Ishikawa (cell line): ENCODE measurements at regions not wholly inside any gene's neighbourhood (a gene's known extent, or its start where the extent isn't known, plus 50 kb on each side); places are given as distances from the start of the nearest gene placed in this dataset.

Source experiments
- CEBPB ChIP-seq: IDR thresholded peaks from 2 replicates; pipeline ENCODE4 v1.6.1; 2012
- CREB1 ChIP-seq: IDR thresholded peaks from 2 replicates; pipeline ENCODE4 v1.6.1; 2012; ENCODE audit warnings: low read depth
- EGR1 ChIP-seq: IDR thresholded peaks from 2 replicates; pipeline ENCODE4 v1.6.1; 2012
- EP300 ChIP-seq: IDR thresholded peaks from 2 replicates; pipeline ENCODE4 v1.6.1; 2012; ENCODE audit warnings: borderline replicate concordance
- FOXM1 ChIP-seq: IDR thresholded peaks from 2 replicates; pipeline ENCODE4 v1.6.1; 2012; ENCODE audit warnings: low read depth, borderline replicate concordance
- NFIC ChIP-seq: IDR thresholded peaks from 2 replicates; pipeline ENCODE4 v1.6.1; 2012
- RAD21 ChIP-seq: IDR thresholded peaks from 2 replicates; pipeline ENCODE4 v1.6.1; 2012; ENCODE audit warnings: low read depth
- REST ChIP-seq: IDR thresholded peaks from 2 replicates; pipeline ENCODE4 v1.6.1; 2012; ENCODE audit warnings: low read depth, mild to moderate bottlenecking
- TAF1 ChIP-seq: IDR thresholded peaks from 2 replicates; pipeline ENCODE4 v1.6.1; 2012; ENCODE audit warnings: low read depth, mild to moderate bottlenecking
- TCF12 ChIP-seq: IDR thresholded peaks from 2 replicates; pipeline ENCODE4 v1.6.1; 2012; ENCODE audit warnings: low read depth
- TEAD4 ChIP-seq: IDR thresholded peaks from 2 replicates; pipeline ENCODE4 v1.6.1; 2012
- USF1 ChIP-seq: IDR thresholded peaks from 2 replicates; pipeline ENCODE4 v1.6.1; 2012
- YY1 ChIP-seq: IDR thresholded peaks from 2 replicates; pipeline ENCODE4 v1.6.1; 2012; ENCODE audit warnings: low read depth
- ZBTB7A ChIP-seq: IDR thresholded peaks from 2 replicates; pipeline ENCODE4 v1.6.1; 2012; ENCODE audit warnings: low read depth
- TF ChIP-seq, protein P1 (sequence below): IDR thresholded peaks from 2 replicates; pipeline ENCODE4 v1.6.1; 2012

DNA sequence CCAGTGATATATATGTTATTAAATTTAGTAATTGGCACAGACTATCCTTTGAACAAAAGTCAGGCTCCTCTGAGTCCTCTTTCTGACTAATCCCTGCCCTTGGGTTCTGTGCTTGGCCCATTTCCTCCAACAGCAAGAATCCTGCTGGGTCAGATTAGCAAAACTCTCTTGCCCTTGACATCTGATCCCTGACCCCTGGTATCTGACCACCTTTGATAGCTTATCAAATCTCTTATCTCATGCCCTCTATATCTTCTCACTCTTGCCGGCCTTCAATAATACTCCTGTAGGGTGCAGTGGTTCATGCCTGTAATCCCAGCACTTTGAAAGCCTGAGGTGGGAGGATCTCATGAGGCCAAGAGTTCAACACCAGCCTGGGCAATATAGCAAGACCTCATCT is 245.5 kb upstream of the FAM47A start:
- TF ChIP-seq RAD21 (no peak), YY1 (no peak)
- TF ChIP-seq, protein P1, sequence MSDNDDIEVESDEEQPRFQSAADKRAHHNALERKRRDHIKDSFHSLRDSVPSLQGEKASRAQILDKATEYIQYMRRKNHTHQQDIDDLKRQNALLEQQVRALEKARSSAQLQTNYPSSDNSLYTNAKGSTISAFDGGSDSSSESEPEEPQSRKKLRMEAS, result no peak

DNA sequence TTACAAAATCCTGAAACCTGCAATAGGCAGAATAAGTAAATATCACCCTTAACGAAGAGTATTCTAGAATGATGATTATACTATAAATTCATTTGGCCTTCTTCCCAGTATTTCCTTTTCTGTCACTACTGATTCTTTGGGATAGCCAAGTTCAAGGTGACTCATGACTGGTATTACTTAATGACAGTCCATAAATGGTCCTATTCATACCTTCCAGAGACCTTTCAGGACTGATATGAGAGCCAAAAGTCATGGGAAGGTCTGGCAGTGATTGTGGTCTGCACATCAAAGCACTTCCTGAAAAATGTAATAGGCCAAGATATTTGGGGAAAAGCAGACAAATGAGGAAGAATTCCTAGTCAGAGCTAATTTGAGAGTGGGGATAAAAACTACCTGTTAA is 239.6 kb upstream of the FAM47A start:
- TF ChIP-seq EGR1, result no peak
- no peak for TF ChIP-seq CEBPB
- TF ChIP-seq USF1, result no peak
- TF ChIP-seq, protein P1, result no peak
- TF ChIP-seq TEAD4, result no peak
- TF ChIP-seq REST, result no peak
- no peak for TF ChIP-seq YY1

DNA sequence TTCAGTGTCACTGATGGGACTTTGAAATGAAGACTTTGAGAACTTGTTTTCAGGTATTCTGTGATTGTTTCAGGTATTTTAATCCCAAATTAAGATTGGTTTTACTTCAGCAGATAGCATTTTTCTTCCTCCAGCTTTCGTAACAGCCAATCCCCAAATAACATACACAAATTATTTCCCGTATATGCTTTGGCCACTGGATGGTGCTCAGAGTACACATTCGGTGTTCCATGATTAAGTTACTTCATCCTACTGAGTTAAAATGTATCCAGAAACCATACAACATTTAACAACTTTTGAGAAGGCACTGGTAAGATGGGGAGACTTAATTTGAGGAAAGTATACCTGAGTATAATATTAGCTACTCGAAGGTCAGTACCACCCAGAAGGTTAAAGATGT is 233.4 kb upstream of the FAM47A start:
- no peak for TF ChIP-seq NFIC
- TF ChIP-seq RAD21, result peak; percentile 50

- TF ChIP-seq RAD21, result no peak
- TF ChIP-seq, protein P1, result no peak
These were observed 218.6 kb upstream of the FAM47A start for GRCh38 chrX:34350561-34351335.

GRCh38 chrX:34343001-34343400 is 210.9 kb upstream of the FAM47A start:
- TF ChIP-seq EGR1, result no peak
- TF ChIP-seq, protein P1, result no peak
- no peak for TF ChIP-seq YY1
- no peak for TF ChIP-seq ZBTB7A
- TF ChIP-seq REST, result no peak
- no peak for TF ChIP-seq CREB1
- TF ChIP-seq EP300, result no peak
- TF ChIP-seq TEAD4, result no peak
- no peak for TF ChIP-seq TAF1
- TF ChIP-seq USF1, result no peak
- no peak for TF ChIP-seq FOXM1
- TF ChIP-seq NFIC, result no peak
- no peak for TF ChIP-seq TCF12
- no peak for TF ChIP-seq CEBPB

DNA sequence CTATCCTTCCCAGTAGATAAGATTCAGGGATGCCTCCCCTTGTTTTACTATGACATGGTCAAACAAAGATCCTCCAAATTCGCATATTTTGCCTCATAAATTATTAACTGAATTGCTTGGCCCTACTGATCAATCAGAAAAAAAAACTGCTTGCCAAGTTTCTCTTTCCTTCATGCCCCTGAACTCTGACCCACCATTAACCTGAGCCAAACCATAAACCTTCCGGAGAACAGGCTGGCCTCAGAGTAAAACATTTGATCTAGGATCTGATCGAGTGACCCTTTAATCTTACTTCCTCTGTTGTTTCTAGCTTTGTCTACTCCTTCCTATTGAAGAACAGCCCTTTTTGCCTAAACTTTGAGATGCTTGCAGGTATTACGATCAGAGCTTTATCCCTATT is 209.7 kb upstream of the FAM47A start:
- TF ChIP-seq FOXM1, result no peak
- TF ChIP-seq, protein P1, result no peak
- TF ChIP-seq EP300, result no peak
- no peak for TF ChIP-seq CEBPB
- no peak for TF ChIP-seq RAD21
- TF ChIP-seq TCF12, result no peak
- no peak for TF ChIP-seq TEAD4
- TF ChIP-seq EGR1, result no peak
